ENCODE measurements at regions not wholly inside any gene's neighbourhood (a gene's known extent, or its start where the extent isn't known, plus 50 kb on each side); places are given as distances from the start of the nearest gene placed in this dataset.

DNA sequence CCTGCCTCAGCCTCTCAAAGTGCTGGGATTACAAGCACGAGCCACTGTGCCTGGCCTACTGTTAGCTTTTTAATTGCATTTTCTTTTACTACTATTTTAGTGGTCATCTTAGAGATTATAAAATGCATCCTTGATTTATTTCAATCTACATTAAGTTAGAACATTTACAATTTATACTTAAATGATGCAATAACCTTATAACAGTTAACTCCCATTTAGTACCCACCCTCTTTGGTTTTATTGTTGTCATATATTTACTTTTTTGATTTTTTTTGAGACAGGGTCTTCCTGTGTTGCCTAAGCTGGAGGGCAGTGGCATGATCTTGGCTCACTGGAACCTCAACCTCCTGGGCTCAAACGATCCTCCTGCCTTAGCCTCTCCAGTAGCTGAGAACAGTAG is 77.3 kb downstream of the PPCDC start:
- Mint-ChIP-seq H3K27ac (no peak overlapping the region), H3K9me3 (no peaks in the 10 kb centered on the region), H3K4me3 (no peak overlapping the region), H3K4me1 (peaks cover 6% of the 10 kb centered on the region), H3K27me3 (ENCODE audit: low read depth) (no peaks in the 10 kb centered on the region), H3K36me3 (no peaks in the 10 kb centered on the region)
- TF ChIP-seq, protein P1, sequence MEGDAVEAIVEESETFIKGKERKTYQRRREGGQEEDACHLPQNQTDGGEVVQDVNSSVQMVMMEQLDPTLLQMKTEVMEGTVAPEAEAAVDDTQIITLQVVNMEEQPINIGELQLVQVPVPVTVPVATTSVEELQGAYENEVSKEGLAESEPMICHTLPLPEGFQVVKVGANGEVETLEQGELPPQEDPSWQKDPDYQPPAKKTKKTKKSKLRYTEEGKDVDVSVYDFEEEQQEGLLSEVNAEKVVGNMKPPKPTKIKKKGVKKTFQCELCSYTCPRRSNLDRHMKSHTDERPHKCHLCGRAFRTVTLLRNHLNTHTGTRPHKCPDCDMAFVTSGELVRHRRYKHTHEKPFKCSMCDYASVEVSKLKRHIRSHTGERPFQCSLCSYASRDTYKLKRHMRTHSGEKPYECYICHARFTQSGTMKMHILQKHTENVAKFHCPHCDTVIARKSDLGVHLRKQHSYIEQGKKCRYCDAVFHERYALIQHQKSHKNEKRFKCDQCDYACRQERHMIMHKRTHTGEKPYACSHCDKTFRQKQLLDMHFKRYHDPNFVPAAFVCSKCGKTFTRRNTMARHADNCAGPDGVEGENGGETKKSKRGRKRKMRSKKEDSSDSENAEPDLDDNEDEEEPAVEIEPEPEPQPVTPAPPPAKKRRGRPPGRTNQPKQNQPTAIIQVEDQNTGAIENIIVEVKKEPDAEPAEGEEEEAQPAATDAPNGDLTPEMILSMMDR (IDR thresholded peaks at IDR 0.05; ENCODE audit: unreplicated experiment), result no peak
- no peak for DNase-seq (ENCODE audit: low spot score in 2 of 2, unreplicated experiment in 2 of 2)

DNA sequence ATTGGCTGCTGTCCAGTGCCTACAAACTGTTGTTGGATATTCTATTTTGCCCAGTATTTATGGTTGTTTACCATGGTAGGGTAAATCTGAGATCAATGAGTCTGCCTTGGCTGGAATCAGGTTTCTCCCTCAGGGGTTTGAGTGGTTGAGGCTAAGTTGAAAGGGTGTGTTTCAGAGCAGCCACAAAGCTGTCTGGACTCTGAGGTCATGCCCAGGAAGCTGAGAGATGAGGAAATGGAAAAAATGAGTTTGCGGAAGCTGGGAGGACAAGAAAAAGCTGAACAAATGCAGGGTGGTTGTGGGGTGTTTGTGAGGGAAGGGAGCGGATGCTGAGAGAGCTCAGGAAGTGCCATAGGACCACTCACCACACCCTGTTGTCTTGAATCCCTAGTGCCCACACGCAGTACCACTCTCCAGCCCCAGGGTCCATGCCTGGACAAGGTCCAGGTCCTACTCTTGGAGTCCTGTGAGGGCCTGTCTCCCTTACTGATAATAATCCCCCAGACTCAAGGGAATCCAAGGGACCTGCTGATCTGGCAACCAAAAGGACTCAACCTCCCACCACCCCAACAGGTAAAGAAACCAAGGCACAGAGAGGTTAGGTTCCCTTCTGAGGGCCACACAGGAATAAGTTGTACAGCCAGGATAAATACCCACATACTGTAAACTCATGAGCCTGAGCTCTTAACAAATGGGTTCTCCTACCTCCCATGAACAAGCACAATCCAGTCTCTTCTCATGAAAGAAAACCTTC is 81.6 kb downstream of the PPCDC start:
- Mint-ChIP-seq H3K4me1 (peaks cover 20% of the 10 kb centered on the region), H3K4me3 (no peak overlapping the region), H3K27ac (peak overlapping the region; percentile 83), H3K27me3 (ENCODE audit: low read depth) (no peaks in the 10 kb centered on the region), H3K9me3 (no peaks in the 10 kb centered on the region), H3K36me3 (no peaks in the 10 kb centered on the region)
- TF ChIP-seq, protein P1 (IDR thresholded peaks at IDR 0.05; ENCODE audit: unreplicated experiment), result no peak
- DNase-seq (ENCODE audit: low spot score in 2 of 2, unreplicated experiment in 2 of 2), result no peak

DNA sequence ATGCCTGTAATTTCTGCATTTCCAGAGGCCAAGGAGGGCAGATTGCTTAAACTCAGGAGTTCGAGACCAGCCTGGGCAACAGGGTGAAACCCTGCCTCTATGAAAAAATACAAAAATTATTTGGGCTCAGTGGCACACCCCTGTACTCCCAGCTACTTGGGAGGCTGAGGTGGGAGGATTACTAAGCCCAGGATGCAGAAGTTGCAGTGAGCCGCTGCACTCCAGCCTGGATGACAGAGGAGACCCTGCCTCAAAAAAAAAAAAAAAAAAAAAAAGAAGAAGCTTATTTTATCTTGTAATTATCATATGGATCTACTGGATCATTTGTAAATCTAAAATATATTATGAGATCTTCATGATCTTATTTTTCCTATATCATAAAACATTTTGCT is 84.1 kb downstream of the PPCDC start:
- H3K4me1 Mint-ChIP-seq, result peaks cover 20% of the 10 kb centered on the region
- no peak overlapping the region for H3K4me3 Mint-ChIP-seq
- H3K27me3 Mint-ChIP-seq (ENCODE audit: low read depth), result no peaks in the 10 kb centered on the region
- peaks cover under 1% of the 10 kb centered on the region for H3K9me3 Mint-ChIP-seq
- no peaks in the 10 kb centered on the region for H3K36me3 Mint-ChIP-seq
- TF ChIP-seq, protein P1 (IDR thresholded peaks at IDR 0.05; ENCODE audit: unreplicated experiment), result no peak
- no peak overlapping the region for H3K27ac Mint-ChIP-seq
- DNase-seq (ENCODE audit: low spot score in 2 of 2, unreplicated experiment in 2 of 2), result no peak

DNA sequence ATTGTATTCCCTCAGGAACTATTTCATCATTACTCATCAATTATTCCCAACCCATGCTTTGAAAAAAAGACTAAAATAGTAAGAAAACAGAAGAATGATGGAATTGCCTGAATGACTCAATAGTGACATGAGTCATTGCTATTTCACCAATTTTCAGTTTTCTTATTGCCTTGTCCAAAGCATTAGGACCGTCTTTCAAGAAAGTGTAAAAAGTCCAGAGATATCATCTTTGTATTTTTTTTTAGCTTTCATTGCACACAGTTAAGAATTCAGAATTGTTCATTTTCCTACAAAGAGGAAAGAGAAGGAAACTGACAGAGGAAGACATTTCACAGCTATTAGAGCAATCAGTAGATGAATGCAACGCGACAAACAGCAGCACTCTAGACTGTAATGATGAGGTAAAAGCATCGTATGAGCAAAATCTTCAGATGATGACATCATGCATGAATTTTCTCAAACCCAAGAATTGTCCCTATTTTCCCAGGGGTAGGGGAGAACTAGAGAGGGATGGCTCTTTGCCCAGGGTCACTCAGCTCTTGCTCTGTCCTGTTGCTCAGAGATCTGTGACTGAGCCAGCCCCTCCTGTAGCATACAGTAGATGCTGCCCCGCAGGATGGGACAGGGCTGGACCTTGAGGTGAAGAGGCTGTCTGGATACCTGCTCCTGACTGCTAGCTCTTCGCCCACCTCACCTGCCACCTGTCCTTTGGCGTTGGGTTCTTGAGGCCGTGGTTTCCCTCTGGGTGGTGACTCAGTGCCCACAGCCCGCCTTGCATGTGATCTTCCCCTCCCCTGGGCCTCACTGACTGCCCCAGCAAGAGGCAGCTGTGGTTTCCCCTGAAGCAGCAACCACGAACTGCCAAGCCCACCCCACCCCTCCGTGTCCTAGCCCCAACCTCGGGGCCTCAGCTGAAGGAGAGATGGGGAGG is 84.8 kb downstream of the PPCDC start:
- Mint-ChIP-seq H3K36me3 (peaks cover 6% of the 10 kb centered on the region), H3K27ac (peak overlapping the region; percentile 6), H3K9me3 (peaks cover 7% of the 10 kb centered on the region), H3K4me1 (peaks cover 20% of the 10 kb centered on the region), H3K4me3 (no peak overlapping the region), H3K27me3 (ENCODE audit: low read depth) (no peaks in the 10 kb centered on the region)
- TF ChIP-seq, protein P1 (IDR thresholded peaks at IDR 0.05; ENCODE audit: unreplicated experiment), result no peak
- no peak for DNase-seq (ENCODE audit: low spot score in 2 of 2, unreplicated experiment in 2 of 2)

DNA sequence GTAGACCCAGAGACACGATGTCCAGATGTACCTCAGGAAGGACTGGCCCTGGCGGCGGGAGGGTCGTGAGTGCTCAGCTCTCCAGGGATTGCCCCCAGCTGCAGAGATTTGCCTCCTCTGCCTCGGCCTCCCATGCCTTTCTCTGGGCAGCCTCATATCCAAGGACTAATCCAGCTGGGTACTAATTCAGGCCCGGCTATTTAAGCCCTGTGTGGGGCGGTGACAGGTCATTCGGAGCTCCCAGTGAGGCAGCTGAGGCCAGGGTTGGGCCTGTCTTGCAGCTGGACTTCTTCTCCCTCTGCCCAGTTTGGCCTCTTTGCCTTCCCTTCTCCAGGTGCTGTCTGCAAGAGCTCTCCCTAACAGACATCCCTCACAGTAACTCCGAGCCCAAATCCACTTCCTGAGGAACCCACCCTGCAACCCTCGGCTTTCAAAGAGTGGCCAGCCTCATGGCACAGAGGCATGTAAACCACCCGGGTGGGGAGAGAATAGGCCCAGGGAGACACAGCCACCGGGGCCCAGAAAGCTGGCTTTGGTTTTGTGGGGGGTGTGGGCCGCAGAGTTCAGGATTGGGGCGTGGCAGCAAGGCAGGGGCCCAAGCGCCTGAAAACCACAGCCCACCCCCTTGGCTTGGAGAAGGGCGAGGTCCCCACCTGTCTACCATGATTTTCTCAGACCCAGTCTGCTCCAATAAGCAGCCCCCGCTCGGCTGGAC is 85.8 kb downstream of the PPCDC start:
- Mint-ChIP-seq H3K9me3 (peaks cover 11% of the 10 kb centered on the region), H3K4me1 (peaks cover 20% of the 10 kb centered on the region), H3K27ac (no peak overlapping the region), H3K4me3 (no peak overlapping the region), H3K27me3 (ENCODE audit: low read depth) (no peaks in the 10 kb centered on the region), H3K36me3 (peaks cover 11% of the 10 kb centered on the region)
- TF ChIP-seq, protein P1 (IDR thresholded peaks at IDR 0.05; ENCODE audit: unreplicated experiment), result no peak
- DNase-seq (ENCODE audit: low spot score in 2 of 2, unreplicated experiment in 2 of 2), result no peak
